ENCODE measurements at regions not wholly inside any gene's neighbourhood (a gene's known extent, or its start where the extent isn't known, plus 50 kb on each side); places are given as distances from the start of the nearest gene placed in this dataset.
"Not testable (repeated sequence)": the region's sequence is repeated elsewhere in the genome, so short reads cannot be mapped to it uniquely, and the experiment has no call there.

DNA sequence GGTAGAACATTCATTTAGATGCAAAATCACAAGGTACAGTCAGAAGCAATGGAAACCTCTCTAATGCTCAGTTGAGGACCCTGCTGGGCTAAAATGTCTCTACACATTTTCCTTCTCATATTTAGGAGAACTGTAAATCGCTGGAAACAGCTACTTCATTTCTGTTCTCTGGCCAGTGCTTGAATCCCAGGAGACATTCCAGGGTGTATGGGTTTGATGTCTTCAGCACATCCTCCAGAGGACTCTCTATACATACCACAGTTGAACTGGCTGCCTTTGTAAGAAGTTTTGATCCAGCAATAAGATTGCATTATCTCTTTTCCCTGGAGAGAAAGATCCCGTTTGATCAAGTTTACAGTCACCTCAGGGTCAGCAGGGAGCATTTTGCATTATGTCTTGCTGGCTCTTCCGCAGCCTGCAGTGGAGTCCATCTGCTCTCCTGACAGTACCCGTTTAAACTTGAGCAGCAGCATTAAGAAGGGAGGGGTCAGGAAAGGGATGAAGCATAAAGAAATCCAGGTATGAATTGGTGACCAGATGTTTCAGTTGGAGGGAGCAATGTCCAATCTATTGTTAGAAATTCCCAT lies 676.0 kb downstream of the EPHA3 start:
- no peak for DNase-seq

DNA sequence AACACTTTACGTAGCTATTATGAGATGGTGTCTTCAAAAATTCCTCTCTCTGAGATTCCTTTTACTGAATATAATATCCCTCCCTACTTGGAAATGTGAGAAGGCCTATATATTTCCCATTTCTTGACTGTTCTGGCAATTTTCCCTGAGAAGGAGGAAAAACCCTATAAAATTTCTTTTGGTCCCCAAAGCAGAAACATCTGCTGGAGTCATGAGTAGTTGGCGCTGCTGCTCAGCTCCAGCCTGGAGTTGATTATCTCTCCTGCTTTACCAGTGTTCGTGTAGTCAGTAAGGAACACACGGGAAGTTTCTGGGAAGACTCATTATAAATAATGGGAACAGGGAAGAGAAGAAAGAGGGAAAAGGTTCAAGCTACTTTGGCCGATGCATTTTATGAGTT lies 680.1 kb downstream of the EPHA3 start:
- no peak for DNase-seq

GRCh38 chr3:89787979-89788378 lies 680.6 kb downstream of the EPHA3 start:
- no peak for DNase-seq

GRCh38 chr3:89795506-89795905 lies 688.1 kb downstream of the EPHA3 start:
- no peak for DNase-seq

DNA sequence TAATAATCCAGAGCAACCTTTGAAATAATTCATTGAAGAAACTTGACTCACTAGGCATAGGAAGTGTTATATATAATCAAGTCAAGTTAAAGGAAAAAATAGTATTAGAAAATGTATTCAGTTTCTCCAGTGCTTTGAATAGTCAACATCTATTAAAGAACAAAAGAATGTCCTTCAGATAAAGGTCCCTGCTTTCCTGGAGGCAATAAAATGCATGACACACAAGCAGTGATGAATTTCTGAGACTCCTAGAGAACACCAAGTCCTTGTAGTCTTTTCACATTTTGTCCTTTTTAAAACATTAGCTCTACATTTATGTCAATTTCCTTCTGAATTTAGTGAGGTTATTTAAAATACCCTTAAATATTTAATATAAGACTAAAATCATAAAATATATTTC lies 695.5 kb downstream of the EPHA3 start:
- DNase-seq = no peak

GRCh38 chr3:89803711-89804110 lies 696.3 kb downstream of the EPHA3 start:
- no peak for DNase-seq

DNA sequence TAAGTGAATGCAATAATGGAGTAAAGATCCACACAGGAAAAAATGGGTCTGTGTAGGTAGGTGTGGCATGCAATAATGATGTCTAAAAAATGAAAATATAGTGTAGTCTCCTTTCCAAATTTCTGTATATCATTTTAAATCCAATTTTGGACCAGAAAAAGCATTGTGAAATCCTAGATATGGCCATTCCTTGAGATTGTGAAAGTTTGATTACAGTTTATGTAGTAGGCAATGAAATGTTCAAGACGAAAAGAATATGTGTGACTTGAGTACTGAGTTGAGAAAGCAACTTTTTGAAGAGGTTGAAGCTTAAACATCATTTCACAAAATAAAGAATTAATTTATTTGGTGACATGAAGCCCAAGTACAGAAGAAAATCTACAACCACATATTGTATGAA lies 698.7 kb downstream of the EPHA3 start:
- DNase-seq = no peak

DNA sequence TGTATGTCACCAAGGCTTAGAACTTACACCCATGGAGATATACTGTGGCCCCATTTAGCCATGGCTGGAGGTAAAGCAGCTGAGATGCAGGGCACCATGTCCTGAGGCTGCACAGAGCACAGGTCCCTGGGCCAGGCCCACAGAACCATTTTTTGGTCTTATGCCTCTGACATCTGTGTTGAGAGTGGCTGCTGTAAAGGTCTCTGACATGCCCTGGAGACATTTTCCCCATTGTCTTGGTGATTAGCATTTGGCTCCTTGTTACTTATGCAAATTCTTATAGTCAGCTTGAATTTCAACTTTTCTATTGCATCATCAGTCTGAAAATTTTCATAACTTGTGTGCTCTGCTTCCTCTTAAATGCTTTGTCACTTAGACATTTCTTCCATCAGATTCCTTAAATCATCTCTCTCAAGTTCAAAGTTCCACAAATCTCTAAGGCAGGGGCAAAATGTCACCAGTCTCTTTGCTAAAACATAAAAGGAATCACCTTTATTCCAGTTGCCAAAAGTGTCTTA lies 701.3 kb downstream of the EPHA3 start:
- no peak for DNase-seq

DNA sequence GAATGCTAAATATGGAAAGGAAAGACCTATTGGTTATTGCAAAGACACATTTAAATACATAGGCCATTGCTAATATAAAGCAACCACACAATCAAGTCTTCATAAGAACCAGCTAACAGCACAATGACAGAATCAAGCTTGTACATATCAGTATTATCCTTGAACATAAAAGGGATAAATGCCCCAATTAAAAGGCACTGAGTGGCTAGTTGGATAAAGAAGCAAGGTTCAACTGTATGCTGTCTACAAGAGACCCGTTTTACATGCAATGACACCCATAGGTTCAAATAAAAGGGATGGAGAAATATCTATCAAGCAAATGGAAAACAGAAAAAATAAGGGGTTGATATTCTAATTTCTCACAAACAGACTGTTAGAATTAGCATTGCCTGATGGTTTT lies 706.1 kb downstream of the EPHA3 start:
- no peak for DNase-seq

DNA sequence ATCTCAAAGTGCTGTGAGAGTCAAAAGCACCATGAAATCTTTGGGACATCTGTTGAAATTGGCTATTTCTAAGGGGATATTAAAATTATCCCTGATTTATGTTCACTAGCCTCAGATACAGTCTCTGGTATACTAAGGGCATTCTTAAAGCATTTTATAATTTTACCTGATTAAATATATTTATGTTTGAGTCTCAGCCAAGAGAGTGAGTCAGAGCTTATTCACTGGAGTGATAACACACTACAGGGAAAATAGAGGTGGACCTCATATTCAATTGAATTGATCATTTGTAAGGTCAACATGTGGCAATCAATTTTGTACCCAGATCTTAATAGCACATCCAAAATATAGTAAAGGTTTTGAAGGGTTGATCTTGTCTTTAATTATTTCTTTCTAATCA lies 733.6 kb downstream of the EPHA3 start:
- DNase-seq = no peak

DNA sequence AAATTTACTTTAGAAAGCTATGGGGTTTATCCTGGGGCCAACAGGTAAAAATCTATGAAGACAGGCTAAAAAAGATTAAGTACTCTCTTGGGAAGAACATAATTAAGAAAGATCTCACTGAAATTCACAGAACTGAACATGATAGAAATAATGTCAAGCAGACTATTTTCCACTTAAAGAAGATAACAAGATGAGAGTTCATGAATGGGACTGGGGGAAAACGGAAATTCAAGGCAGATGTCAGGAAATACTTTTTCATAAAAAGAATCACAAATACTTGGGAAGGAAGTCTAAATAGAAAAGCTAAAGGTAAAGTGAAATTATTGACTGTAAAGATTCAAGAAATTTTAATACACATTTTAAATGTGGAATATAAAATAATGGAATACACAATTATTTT lies 737.6 kb downstream of the EPHA3 start:
- no peak for DNase-seq

GRCh38 chr3:89847955-89848354 lies 740.5 kb downstream of the EPHA3 start:
- no peak for DNase-seq

DNA sequence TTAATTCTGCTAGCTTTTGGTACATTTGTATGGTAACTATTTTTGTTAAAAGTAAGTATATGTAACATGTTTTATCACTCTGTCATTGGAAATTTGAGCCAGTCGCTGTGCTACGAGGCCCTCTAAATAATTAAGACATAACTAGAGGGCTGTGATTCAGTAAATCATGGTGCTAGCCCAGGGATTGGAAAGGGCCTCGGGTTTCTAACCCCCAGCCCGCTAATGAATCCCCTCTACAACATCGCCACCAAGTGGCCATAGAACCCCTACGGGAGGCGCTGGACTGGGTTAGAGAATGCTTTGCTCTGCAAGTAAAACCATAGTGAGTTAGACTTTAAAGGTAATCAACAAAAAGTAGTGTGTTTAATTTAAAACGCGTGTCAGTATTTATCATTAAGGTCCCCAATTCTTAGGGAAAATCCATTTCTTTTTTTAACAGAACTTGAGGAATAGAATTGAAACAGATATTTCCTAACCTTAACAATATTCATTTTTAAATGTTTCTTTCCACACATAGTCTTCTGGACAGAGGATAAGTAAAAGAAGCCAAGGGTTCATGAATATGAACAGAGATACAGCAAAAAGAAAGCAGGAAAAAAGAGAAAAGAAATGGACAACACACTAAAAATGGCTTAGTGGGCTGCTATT lies 744.7 kb downstream of the EPHA3 start:
- peak; percentile 1 for DNase-seq

DNA sequence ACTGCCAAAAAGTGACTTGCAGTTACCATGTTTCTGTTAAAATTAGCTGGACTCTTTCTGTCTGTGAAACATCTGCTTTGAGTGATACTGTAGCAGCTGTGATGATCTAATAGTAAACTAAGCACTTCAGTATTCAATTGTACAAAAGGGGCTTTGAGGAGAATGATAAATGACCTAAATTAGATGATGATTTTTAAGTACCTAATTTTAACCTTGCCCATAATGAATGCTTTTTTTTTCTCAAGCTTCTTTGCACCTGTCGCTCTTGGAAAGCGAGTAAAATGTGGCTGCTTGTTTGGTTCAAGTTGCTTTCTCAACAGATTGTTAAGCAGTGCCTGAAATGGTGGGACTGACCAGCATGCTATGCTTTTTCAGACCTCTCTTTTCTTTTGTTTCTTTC lies 752.3 kb downstream of the EPHA3 start:
- no peak for DNase-seq

- no peak for DNase-seq
Measured at GRCh38 chr3:89867286-89867685, 759.9 kb downstream of the EPHA3 start.

DNA sequence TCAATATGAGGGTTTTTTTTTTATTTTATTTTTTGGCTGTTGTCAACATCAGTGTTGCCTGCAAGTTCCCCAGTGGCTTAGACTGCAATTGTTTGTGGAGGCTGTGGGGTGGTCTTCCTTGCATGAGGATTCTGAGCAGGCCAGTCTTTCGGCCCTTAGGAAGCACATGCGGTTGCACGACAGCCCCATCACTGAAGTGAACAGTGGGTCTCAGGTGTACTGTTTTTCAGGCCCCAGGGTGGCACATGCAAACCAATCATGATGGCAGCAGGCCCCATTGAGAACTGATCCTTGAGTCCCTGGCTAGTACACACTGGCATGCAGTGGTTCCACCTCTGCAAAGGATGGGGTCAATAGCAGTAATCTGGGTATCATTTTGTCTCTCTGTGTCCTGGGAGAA lies 768.7 kb downstream of the EPHA3 start:
- DNase-seq = no peak

DNA sequence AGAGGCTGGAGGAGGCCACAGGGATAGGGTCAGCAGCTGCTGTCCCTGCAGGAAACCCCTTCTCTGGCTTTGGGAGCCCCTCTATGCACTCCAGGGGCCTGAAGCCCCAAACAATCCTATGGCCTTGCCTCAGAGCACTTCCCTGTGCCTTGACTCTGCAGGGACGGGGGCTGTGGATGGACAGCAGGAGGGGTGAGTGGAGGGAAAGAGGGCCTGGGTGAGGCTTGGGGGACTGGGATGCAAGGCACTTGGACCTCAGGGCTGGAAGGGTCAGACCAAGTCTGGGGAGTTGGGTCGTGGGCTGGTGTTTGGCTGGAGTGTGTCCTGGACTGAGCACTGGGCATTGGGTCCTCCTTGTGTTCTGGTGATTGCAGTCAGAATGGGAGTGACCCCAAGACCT lies 769.8 kb downstream of the EPHA3 start:
- DNase-seq = no peak

DNA sequence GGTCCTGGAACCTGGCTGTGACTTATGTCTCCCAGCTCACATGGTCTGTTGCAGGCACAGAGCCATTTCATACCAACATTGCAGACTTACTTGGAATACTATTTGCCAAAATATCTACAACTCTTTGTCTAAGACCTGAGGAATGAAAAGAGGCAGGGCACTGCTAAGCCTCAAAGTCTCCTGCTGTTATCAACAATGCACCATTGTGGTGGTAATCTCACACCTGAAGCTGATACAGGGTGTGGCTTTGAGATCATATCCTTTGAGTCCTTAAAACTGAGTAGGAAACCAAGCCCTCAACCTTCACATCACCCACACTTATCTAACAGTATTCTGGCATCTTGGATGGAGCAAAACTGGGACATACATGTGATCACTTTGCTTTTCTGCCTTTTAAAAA lies 782.0 kb downstream of the EPHA3 start:
- no peak for DNase-seq

- DNase-seq = no peak
Measured at GRCh38 chr3:89908711-89909213, 801.3 kb downstream of the EPHA3 start.

- DNase-seq = no peak
Measured at GRCh38 chr3:89912031-89912430, 804.6 kb downstream of the EPHA3 start.

GRCh38 chr3:89923921-89924610 lies 816.6 kb downstream of the EPHA3 start:
- DNase-seq = no peak

DNA sequence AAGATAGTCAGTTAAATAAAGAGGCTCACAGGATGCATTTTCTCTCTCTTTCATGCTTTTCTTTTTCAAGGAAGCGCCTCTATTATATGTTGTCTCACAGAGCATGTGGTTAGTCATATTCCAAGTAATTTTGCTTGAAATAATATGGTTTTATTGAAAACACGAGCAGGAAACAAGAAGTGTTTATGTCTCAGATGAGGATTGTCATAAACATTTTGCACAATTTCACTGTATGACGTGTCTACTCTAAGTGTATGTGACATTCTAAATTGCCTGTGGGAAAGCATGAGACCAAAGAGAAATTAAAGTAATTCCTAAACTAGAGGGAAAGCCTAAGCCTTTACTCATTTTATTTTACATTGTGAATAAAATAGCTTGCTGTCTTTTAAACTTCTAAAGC lies 818.6 kb downstream of the EPHA3 start:
- DNase-seq = no peak

DNA sequence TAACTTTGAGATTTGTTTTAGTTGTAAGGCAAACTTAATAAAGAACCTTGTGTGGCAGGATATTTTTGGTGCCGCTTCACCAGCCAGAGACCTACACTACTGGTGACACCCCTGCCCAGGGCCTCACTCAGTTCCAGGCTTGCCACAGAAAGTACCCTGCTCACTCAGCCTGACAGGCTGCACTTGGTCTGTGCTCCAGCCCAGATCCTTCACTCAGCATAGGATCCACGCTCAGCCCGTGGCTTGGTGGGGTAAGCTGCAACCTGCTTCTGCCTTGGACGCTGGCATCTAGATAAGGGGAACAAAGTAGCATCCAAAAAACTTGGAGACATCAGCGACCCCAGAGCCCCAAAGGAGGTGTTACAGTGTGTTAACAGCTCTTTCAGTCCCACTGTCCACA lies 825.5 kb downstream of the EPHA3 start:
- no peak for DNase-seq

DNA sequence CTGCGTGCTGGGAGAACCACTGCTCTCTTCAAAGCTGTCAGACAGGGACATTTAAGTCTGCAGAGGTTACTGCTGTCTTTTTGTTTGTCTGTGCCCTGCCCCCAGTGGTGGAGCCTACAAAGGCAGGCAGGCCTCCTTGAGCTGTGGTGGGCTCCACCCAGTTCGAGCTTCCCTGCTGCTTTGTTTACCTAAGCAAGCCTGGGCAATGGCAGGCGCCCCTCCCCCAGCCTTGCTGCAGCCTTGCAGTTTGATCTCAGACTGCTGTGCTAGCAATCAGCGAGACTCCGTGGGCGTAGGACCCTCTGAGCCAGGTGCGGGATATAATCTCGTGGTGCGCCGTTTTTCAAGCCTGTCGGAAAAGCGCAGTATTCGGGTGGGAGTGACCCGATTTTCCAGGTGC lies 837.0 kb downstream of the EPHA3 start:
- DNase-seq = not testable (repeated sequence)

Measured in activated CD4-positive, alpha-beta T cell treated with anti-CD3 and anti-CD28 coated beads, Interleukin-2, Interleukin-6, amounts not matched to agents 100 ng/mL and 50 ng/mL, durations not matched to agents 16 hours and 8 hours (primary cell).